ENCODE measurements at regions not wholly inside any gene's neighbourhood (a gene's known extent, or its start where the extent isn't known, plus 50 kb on each side); places are given as distances from the start of the nearest gene placed in this dataset.

- DNase-seq: no peak
Observed at GRCh38 chr4:136198358-136198757, 1333.9 kb downstream of the PCDH18 start.

GRCh38 chr4:136194962-136195361, 1337.3 kb downstream of the PCDH18 start:
- no peak for DNase-seq

GRCh38 chr4:136186650-136187049, 1345.6 kb downstream of the PCDH18 start:
- DNase-seq: no peak

GRCh38 chr4:136183513-136183912, 1348.8 kb downstream of the PCDH18 start:
- DNase-seq: no peak

GRCh38 chr4:136156947-136157346, 1375.3 kb downstream of the PCDH18 start:
- DNase-seq: no peak

- no peak for DNase-seq
Observed at GRCh38 chr4:136150046-136150445, 1382.2 kb downstream of the PCDH18 start.

GRCh38 chr4:136136601-136137000, 1395.7 kb downstream of the PCDH18 start:
- DNase-seq: no peak

GRCh38 chr4:136124251-136124745, 1408.0 kb downstream of the PCDH18 start:
- no peak for DNase-seq

- DNase-seq: no peak
Observed at GRCh38 chr4:136121426-136121825, 1410.9 kb downstream of the PCDH18 start.

- no peak for DNase-seq
Observed at GRCh38 chr4:136113921-136114320, 1418.4 kb downstream of the PCDH18 start.

GRCh38 chr4:136112116-136112515, 1420.2 kb downstream of the PCDH18 start:
- DNase-seq: no peak

- DNase-seq: no peak
Observed at GRCh38 chr4:136106753-136107152, 1425.5 kb downstream of the PCDH18 start.

- DNase-seq: no peak
Observed at GRCh38 chr4:136103616-136104015, 1428.7 kb downstream of the PCDH18 start.

GRCh38 chr4:136097676-136098075, 1434.6 kb downstream of the PCDH18 start:
- no peak for DNase-seq

- DNase-seq: no peak
Observed at GRCh38 chr4:136088211-136088867, 1444.0 kb downstream of the PCDH18 start.

- DNase-seq: no peak
Observed at GRCh38 chr4:136078976-136079375, 1453.3 kb downstream of the PCDH18 start.

- DNase-seq: no peak
Observed at GRCh38 chr4:136056748-136057147, 1475.5 kb downstream of the PCDH18 start.

GRCh38 chr4:136055360-136055759, 1476.9 kb downstream of the PCDH18 start:
- DNase-seq: no peak

- DNase-seq: no peak
Observed at GRCh38 chr4:136036744-136037143, 1495.5 kb downstream of the PCDH18 start.

- DNase-seq: no peak
Observed at GRCh38 chr4:136032391-136032790, 1499.9 kb downstream of the PCDH18 start.

- no peak for DNase-seq
Observed at GRCh38 chr4:136025540-136025939, 1506.8 kb downstream of the PCDH18 start.

GRCh38 chr4:136017556-136017955, 1514.7 kb downstream of the PCDH18 start:
- DNase-seq: no peak

GRCh38 chr4:136012220-136012619, 1520.1 kb downstream of the PCDH18 start:
- DNase-seq: no peak

GRCh38 chr4:136009258-136009832, 1522.9 kb downstream of the PCDH18 start:
- no peak for DNase-seq

- DNase-seq: no peak
Observed at GRCh38 chr4:136007991-136008390, 1524.3 kb downstream of the PCDH18 start.
